IPS-20b (cell line): ENCODE measurements at regions not wholly inside any gene's neighbourhood (a gene's known extent, or its start where the extent isn't known, plus 50 kb on each side); places are given as distances from the start of the nearest gene placed in this dataset.
A peak's percentile ranks its signal among the peaks of the same experiment; 100 is the strongest.
"Not testable (repeated sequence)": the region's sequence is repeated elsewhere in the genome, so short reads cannot be mapped to it uniquely, and the experiment has no call there.

Experiments
- H3K27ac ChIP-seq: one replicate; pipeline ENCODE4 v1.5.1; 2013; ENCODE audit warnings: low read length
- H3K27me3 ChIP-seq: 2 replicates; pipeline ENCODE4 v1.6.1; 2013; ENCODE audit warnings: mild to moderate bottlenecking, low read length, inconsistent platforms; ENCODE audit not compliant: insufficient read depth
- H3K36me3 ChIP-seq: 2 replicates; pipeline ENCODE4 v1.6.1; 2013; ENCODE audit warnings: low read depth, mild to moderate bottlenecking, inconsistent platforms, low read length, moderate library complexity; ENCODE audit not compliant: insufficient read depth
- H3K4me1 ChIP-seq: 2 replicates; pipeline ENCODE4 v1.6.1; 2013; ENCODE audit warnings: mild to moderate bottlenecking, control low read depth, inconsistent platforms, low read length, moderate library complexity; ENCODE audit not compliant: insufficient read depth
- H3K4me3 ChIP-seq: 2 replicates; pipeline ENCODE4 v1.5.1; 2013; ENCODE audit warnings: mild to moderate bottlenecking, low read length, inconsistent platforms
- H3K9ac ChIP-seq: 2 replicates; pipeline ENCODE4 v1.6.1; 2013; ENCODE audit warnings: low read depth, mild to moderate bottlenecking, inconsistent platforms, low read length, moderate library complexity
- H3K9me3 ChIP-seq: 2 replicates; pipeline ENCODE4 v1.6.1; 2013; ENCODE audit warnings: mild to moderate bottlenecking, low read depth, low read length, inconsistent platforms; ENCODE audit not compliant: insufficient read depth

- peaks cover 28% of the 10 kb centered on the region; the same call in 1 of the 2 replicates for H3K27me3 ChIP-seq
- peaks cover 30% of the 10 kb centered on the region for H3K4me1 ChIP-seq
- no peak overlapping the region for H3K4me3 ChIP-seq
- H3K9ac ChIP-seq: no peak overlapping the region
- no peaks in the 10 kb centered on the region for H3K9me3 ChIP-seq
- H3K27ac ChIP-seq: no peak overlapping the region
- H3K36me3 ChIP-seq: no peaks in the 10 kb centered on the region
Measured at GRCh38 chr16:47849736-47850135, 306.1 kb downstream of the ABCC12 start.

- no peaks in the 10 kb centered on the region for H3K36me3 ChIP-seq
- no peak overlapping the region for H3K4me3 ChIP-seq
- peak overlapping the region; percentile 33; the same call in 1 of the 2 replicates for H3K9ac ChIP-seq
- peaks cover 28% of the 10 kb centered on the region; the same call in 1 of the 2 replicates for H3K27me3 ChIP-seq
- H3K27ac ChIP-seq: no peak overlapping the region
- peaks cover 30% of the 10 kb centered on the region for H3K4me1 ChIP-seq
- no peaks in the 10 kb centered on the region for H3K9me3 ChIP-seq
Measured at GRCh38 chr16:47848421-47849109, 307.2 kb downstream of the ABCC12 start.

GRCh38 chr16:47847220-47847970 is 308.4 kb downstream of the ABCC12 start:
- no peak overlapping the region for H3K4me3 ChIP-seq
- H3K36me3 ChIP-seq: no peaks in the 10 kb centered on the region
- peaks cover 30% of the 10 kb centered on the region for H3K4me1 ChIP-seq
- H3K9ac ChIP-seq: no peak overlapping the region
- H3K27ac ChIP-seq: no peak overlapping the region
- no peaks in the 10 kb centered on the region for H3K9me3 ChIP-seq
- peaks cover 28% of the 10 kb centered on the region; the same call in 1 of the 2 replicates for H3K27me3 ChIP-seq

GRCh38 chr16:47834485-47835024 is 321.2 kb downstream of the ABCC12 start:
- H3K9me3 ChIP-seq: peaks cover 8% of the 10 kb centered on the region; the same call in 1 of the 2 replicates
- no peak overlapping the region for H3K27ac ChIP-seq
- no peaks in the 10 kb centered on the region for H3K4me1 ChIP-seq
- no peaks in the 10 kb centered on the region for H3K27me3 ChIP-seq
- H3K36me3 ChIP-seq: no peaks in the 10 kb centered on the region
- H3K9ac ChIP-seq: no peak overlapping the region
- H3K4me3 ChIP-seq: no peak overlapping the region

- H3K27me3 ChIP-seq: no peaks in the 10 kb centered on the region
Measured at GRCh38 chr16:47833771-47834170, 322.0 kb downstream of the ABCC12 start.

GRCh38 chr16:47829850-47830600 is 325.8 kb downstream of the ABCC12 start:
- Histone ChIP-seq H3K9ac (no peak overlapping the region), H3K9me3 (peaks cover 20% of the 10 kb centered on the region)

More at GRCh38 chr16:47833771-47834170, 322.0 kb downstream of the ABCC12 start:
- Histone ChIP-seq H3K36me3 (no peaks in the 10 kb centered on the region), H3K9me3 (peaks cover 8% of the 10 kb centered on the region; the same call in 1 of the 2 replicates), H3K4me3 (no peak overlapping the region), H3K27ac (no peak overlapping the region), H3K9ac (no peak overlapping the region), H3K4me1 (no peaks in the 10 kb centered on the region)

GRCh38 chr16:47826070-47826469 is 329.7 kb downstream of the ABCC12 start:
- Histone ChIP-seq H3K4me3 (no peak overlapping the region), H3K27me3 (no peaks in the 10 kb centered on the region), H3K36me3 (no peaks in the 10 kb centered on the region), H3K9ac (no peak overlapping the region), H3K27ac (no peak overlapping the region), H3K4me1 (no peaks in the 10 kb centered on the region), H3K9me3 (peaks cover 17% of the 10 kb centered on the region)

More at GRCh38 chr16:47829850-47830600, 325.8 kb downstream of the ABCC12 start:
- H3K27me3 ChIP-seq: no peaks in the 10 kb centered on the region
- no peaks in the 10 kb centered on the region for H3K4me1 ChIP-seq
- H3K27ac ChIP-seq: no peak overlapping the region
- no peak overlapping the region for H3K4me3 ChIP-seq
- H3K36me3 ChIP-seq: no peaks in the 10 kb centered on the region

- Histone ChIP-seq H3K9ac (no peak overlapping the region), H3K36me3 (no peaks in the 10 kb centered on the region), H3K4me3 (no peak overlapping the region), H3K27me3 (no peaks in the 10 kb centered on the region), H3K27ac (no peak overlapping the region), H3K4me1 (no peaks in the 10 kb centered on the region), H3K9me3 (peaks cover 7% of the 10 kb centered on the region)
Measured at GRCh38 chr16:47817048-47817447, 338.7 kb downstream of the ABCC12 start.

- Histone ChIP-seq H3K9ac (no peak overlapping the region), H3K27ac (no peak overlapping the region), H3K4me1 (no peaks in the 10 kb centered on the region), H3K9me3 (peaks cover 7% of the 10 kb centered on the region), H3K27me3 (no peaks in the 10 kb centered on the region), H3K36me3 (no peaks in the 10 kb centered on the region), H3K4me3 (no peak overlapping the region)
Measured at GRCh38 chr16:47816511-47816910, 339.3 kb downstream of the ABCC12 start.

- no peak overlapping the region for H3K4me3 ChIP-seq
Measured at GRCh38 chr16:47815655-47816054, 340.1 kb downstream of the ABCC12 start.

GRCh38 chr16:47811758-47812157 is 344.0 kb downstream of the ABCC12 start:
- H3K9me3 ChIP-seq, H3K36me3 ChIP-seq, H3K27me3 ChIP-seq, H3K27ac ChIP-seq, H3K9ac ChIP-seq, H3K4me1 ChIP-seq, H3K4me3 ChIP-seq: not testable (repeated sequence)

More at GRCh38 chr16:47815655-47816054, 340.1 kb downstream of the ABCC12 start:
- Histone ChIP-seq H3K36me3 (no peaks in the 10 kb centered on the region), H3K9me3 (peaks cover 7% of the 10 kb centered on the region), H3K9ac (no peak overlapping the region), H3K4me1 (no peaks in the 10 kb centered on the region), H3K27me3 (no peaks in the 10 kb centered on the region), H3K27ac (no peak overlapping the region)
